ENCODE measurements at regions not wholly inside any gene's neighbourhood (a gene's known extent, or its start where the extent isn't known, plus 50 kb on each side); places are given as distances from the start of the nearest gene placed in this dataset.
"Not testable (repeated sequence)": the region's sequence is repeated elsewhere in the genome, so short reads cannot be mapped to it uniquely, and the experiment has no call there.

GRCh38 chr11:134956450-134957210 is 544.6 kb upstream of the B3GAT1 start:
- CTCF ChIA-PET: no interaction called here
- POLR2A ChIA-PET (ENCODE audit: unreplicated experiment): no interaction called here
- no peaks in the 10 kb centered on the region for H4K20me1 ChIP-seq (ENCODE audit: insufficient read depth)
- H3F3A ChIP-seq (ENCODE audit: insufficient read depth, low read depth): no peaks in the 10 kb centered on the region
- peaks cover 42% of the 10 kb centered on the region for H3K27me3 ChIP-seq (ENCODE audit: insufficient read depth, low read depth)
- H3K4me1 ChIP-seq (replicated peaks; ENCODE audit: insufficient read depth): no peaks in the 10 kb centered on the region
- H3K27ac ChIP-seq: no peak overlapping the region
- no peaks in the 10 kb centered on the region for H3K9me2 ChIP-seq (ENCODE audit: insufficient read depth)
- H3K79me2 ChIP-seq (ENCODE audit: low read depth): no peaks in the 10 kb centered on the region
- no peak overlapping the region for H3K4me3 ChIP-seq
- no peaks in the 10 kb centered on the region for H3K36me3 ChIP-seq (ENCODE audit: low read depth)
- BruUV-seq (replicated peaks): no TSS peak
- DNase-seq: no peak
- H3K4me2 ChIP-seq: no peak overlapping the region
- intact Hi-C loops (cut with micrococcal nuclease; ENCODE audit: unreplicated experiment): no loop called here
- TF ChIP-seq CTCF (conservative IDR thresholded peaks at IDR 0.05) (no peak), EZH2 (IDR thresholded peaks at IDR 0.05; ENCODE audit: low read depth) (no peak)
- no peaks in the 10 kb centered on the region for H3K9me3 ChIP-seq (ENCODE audit: insufficient read depth, low read depth)
- H2AFZ ChIP-seq: no peak overlapping the region

- H3K79me2 ChIP-seq (ENCODE audit: low read depth); H4K20me1 ChIP-seq (ENCODE audit: insufficient read depth); H3K4me1 ChIP-seq (replicated peaks; ENCODE audit: insufficient read depth); H3K4me2 ChIP-seq; H3F3A ChIP-seq (ENCODE audit: insufficient read depth, low read depth); CTCF ChIA-PET; H3K4me3 ChIP-seq; H3K9me3 ChIP-seq (ENCODE audit: insufficient read depth, low read depth); H2AFZ ChIP-seq; intact Hi-C loops (cut with micrococcal nuclease; ENCODE audit: unreplicated experiment); H3K27ac ChIP-seq; DNase-seq; BruUV-seq (replicated peaks); H3K36me3 ChIP-seq (ENCODE audit: low read depth); H3K9me2 ChIP-seq (ENCODE audit: insufficient read depth): not testable (repeated sequence)
- POLR2A ChIA-PET (ENCODE audit: unreplicated experiment): interaction anchor here (0.7 kb wide), 1 partner anchor 127 kb away, joined by 4 read pairs; no protein-coding TSS in a partner anchor
- peaks cover 42% of the 10 kb centered on the region for H3K27me3 ChIP-seq (ENCODE audit: insufficient read depth, low read depth)
Observed at GRCh38 chr11:134955970-134956369, 543.9 kb upstream of the B3GAT1 start.

DNA sequence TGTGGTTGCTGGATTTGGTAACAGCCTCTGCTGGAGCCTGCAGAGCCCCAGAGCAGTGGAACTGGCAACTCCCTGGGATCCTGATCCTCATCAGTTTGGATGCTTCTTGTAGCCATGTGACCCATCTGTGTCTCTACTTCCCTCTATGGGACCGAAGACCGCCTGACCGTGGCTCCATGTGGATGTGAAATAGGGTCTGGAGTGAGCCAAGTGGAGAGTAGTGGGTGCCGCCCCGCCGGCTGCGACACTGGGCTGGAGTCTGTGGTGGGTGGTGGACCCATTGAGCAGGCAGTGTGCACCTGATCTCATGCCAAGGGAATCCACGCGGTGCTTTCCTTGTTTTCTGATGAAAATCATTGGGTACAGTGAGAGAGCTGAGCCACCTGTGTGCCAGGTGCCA is 543.2 kb upstream of the B3GAT1 start:
- H3K36me3 ChIP-seq (ENCODE audit: low read depth): no peaks in the 10 kb centered on the region
- intact Hi-C loops (cut with micrococcal nuclease; ENCODE audit: unreplicated experiment): no loop called here
- H3K4me1 ChIP-seq (replicated peaks; ENCODE audit: insufficient read depth): no peaks in the 10 kb centered on the region
- no peak overlapping the region for H3K4me3 ChIP-seq
- no peaks in the 10 kb centered on the region for H3K9me2 ChIP-seq (ENCODE audit: insufficient read depth)
- ChIA-PET CTCF (no interaction called here), POLR2A (ENCODE audit: unreplicated experiment) (interaction anchor here (0.7 kb wide), 1 partner anchor 126 kb away, joined by 4 read pairs; no protein-coding TSS in a partner anchor)
- H3K4me2 ChIP-seq: no peak overlapping the region
- TF ChIP-seq CTCF (conservative IDR thresholded peaks at IDR 0.05) (no peak), EZH2 (IDR thresholded peaks at IDR 0.05; ENCODE audit: low read depth) (no peak)
- no peak overlapping the region for H2AFZ ChIP-seq
- no peaks in the 10 kb centered on the region for H3K79me2 ChIP-seq (ENCODE audit: low read depth)
- peaks cover 42% of the 10 kb centered on the region for H3K27me3 ChIP-seq (ENCODE audit: insufficient read depth, low read depth)
- no peaks in the 10 kb centered on the region for H3F3A ChIP-seq (ENCODE audit: insufficient read depth, low read depth)
- no peak for DNase-seq
- no peaks in the 10 kb centered on the region for H4K20me1 ChIP-seq (ENCODE audit: insufficient read depth)
- H3K9me3 ChIP-seq (ENCODE audit: insufficient read depth, low read depth): no peaks in the 10 kb centered on the region
- BruUV-seq (replicated peaks): no TSS peak
- no peak overlapping the region for H3K27ac ChIP-seq

GRCh38 chr11:134954456-134954855 is 542.4 kb upstream of the B3GAT1 start:
- H2AFZ ChIP-seq; H4K20me1 ChIP-seq (ENCODE audit: insufficient read depth); H3K4me1 ChIP-seq (replicated peaks; ENCODE audit: insufficient read depth); BruUV-seq (replicated peaks); H3K27ac ChIP-seq; H3K9me3 ChIP-seq (ENCODE audit: insufficient read depth, low read depth); H3K4me2 ChIP-seq; H3F3A ChIP-seq (ENCODE audit: insufficient read depth, low read depth); CTCF ChIA-PET; intact Hi-C loops (cut with micrococcal nuclease; ENCODE audit: unreplicated experiment); H3K4me3 ChIP-seq; H3K36me3 ChIP-seq (ENCODE audit: low read depth); H3K79me2 ChIP-seq (ENCODE audit: low read depth); H3K9me2 ChIP-seq (ENCODE audit: insufficient read depth); POLR2A ChIA-PET (ENCODE audit: unreplicated experiment); DNase-seq: not testable (repeated sequence)
- H3K27me3 ChIP-seq (ENCODE audit: insufficient read depth, low read depth): peaks cover 42% of the 10 kb centered on the region

- H3K4me1 ChIP-seq (replicated peaks; ENCODE audit: insufficient read depth); H3K79me2 ChIP-seq (ENCODE audit: low read depth); H4K20me1 ChIP-seq (ENCODE audit: insufficient read depth); H2AFZ ChIP-seq; BruUV-seq (replicated peaks); H3K9me2 ChIP-seq (ENCODE audit: insufficient read depth); intact Hi-C loops (cut with micrococcal nuclease; ENCODE audit: unreplicated experiment); POLR2A ChIA-PET (ENCODE audit: unreplicated experiment); H3K36me3 ChIP-seq (ENCODE audit: low read depth); H3K4me2 ChIP-seq; H3K4me3 ChIP-seq; H3K9me3 ChIP-seq (ENCODE audit: insufficient read depth, low read depth); H3K27ac ChIP-seq; DNase-seq; CTCF ChIA-PET; H3F3A ChIP-seq (ENCODE audit: insufficient read depth, low read depth): not testable (repeated sequence)
- H3K27me3 ChIP-seq (ENCODE audit: insufficient read depth, low read depth): peaks cover 37% of the 10 kb centered on the region
Observed at GRCh38 chr11:134953417-134953970, 541.5 kb upstream of the B3GAT1 start.
